Epithelial cell of proximal tubule (primary cell): ENCODE measurements at regions not wholly inside any gene's neighbourhood (a gene's known extent, or its start where the extent isn't known, plus 50 kb on each side); places are given as distances from the start of the nearest gene placed in this dataset.

Experiments used
- DNase-seq: peaks from one replicate; pipeline ENCODE4 v3.0.0-alpha.2; 2011; ENCODE audit warnings: low read depth
- H3K4me3 ChIP-seq: 2 replicates; pipeline ENCODE4 v1.5.1; 2011; ENCODE audit warnings: low read depth, mild to moderate bottlenecking, low read length
- CTCF ChIP-seq: conservative IDR thresholded peaks from 2 replicates; pipeline ENCODE4 v1.5.1; 2012; ENCODE audit warnings: low read depth, mild to moderate bottlenecking, low read length

GRCh38 chr2:237254369-237254861, 159.5 kb downstream of the COL6A3 start:
- no peak overlapping the region for H3K4me3 ChIP-seq
- DNase-seq, result no peak
- no peak for TF ChIP-seq CTCF

GRCh38 chr2:237254911-237255578, 158.9 kb downstream of the COL6A3 start:
- TF ChIP-seq CTCF, result no peak
- no peak for DNase-seq
- no peak overlapping the region for H3K4me3 ChIP-seq

GRCh38 chr2:237256887-237257286, 157.1 kb downstream of the COL6A3 start:
- DNase-seq, result no peak
- no peak for TF ChIP-seq CTCF

GRCh38 chr2:237257471-237257951, 156.5 kb downstream of the COL6A3 start:
- no peak for DNase-seq
- no peak for TF ChIP-seq CTCF
- H3K4me3 ChIP-seq, result no peak overlapping the region

More at GRCh38 chr2:237256887-237257286, 157.1 kb downstream of the COL6A3 start:
- H3K4me3 ChIP-seq, result no peak overlapping the region

- no peak for DNase-seq
- H3K4me3 ChIP-seq, result no peak overlapping the region
- no peak for TF ChIP-seq CTCF
These were observed 155.8 kb downstream of the COL6A3 start for GRCh38 chr2:237258116-237258515.

GRCh38 chr2:237258615-237259014, 155.3 kb downstream of the COL6A3 start:
- no peak overlapping the region for H3K4me3 ChIP-seq
- DNase-seq, result no peak
- no peak for TF ChIP-seq CTCF

DNA sequence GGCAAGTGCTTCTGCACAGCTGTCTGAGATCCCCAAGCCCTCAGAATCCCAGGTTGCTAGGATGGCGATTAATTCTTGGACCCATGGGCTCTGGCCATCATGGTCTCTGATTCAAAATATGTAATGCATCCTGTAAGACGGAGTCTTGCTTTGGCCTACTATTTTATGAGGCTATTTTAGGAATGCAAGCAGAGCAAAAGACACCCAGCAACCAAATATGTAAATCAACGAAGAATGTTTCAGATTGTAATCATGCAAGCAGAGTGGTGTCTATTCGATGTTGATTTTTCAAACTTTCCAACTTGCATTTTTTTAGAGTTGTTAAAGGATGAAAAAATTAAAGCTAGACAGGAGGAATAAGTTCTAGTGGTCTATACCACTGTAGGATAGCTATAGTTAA, 154.8 kb downstream of the COL6A3 start:
- H3K4me3 ChIP-seq, result no peak overlapping the region
- DNase-seq, result no peak

More for the DNA sequence above, 154.8 kb downstream of the COL6A3 start:
- TF ChIP-seq CTCF, result no peak
